IMR-90 (cell line): ENCODE measurements at regions not wholly inside any gene's neighbourhood (a gene's known extent, or its start where the extent isn't known, plus 50 kb on each side); places are given as distances from the start of the nearest gene placed in this dataset.

Experiments used
- ATAC-seq: fragments of 200-7000 bp; cut with Tn5 transposase; 2 replicates; pipeline ENCODE4 v1.9.1; 2020; ENCODE audit warnings: low read depth, mild to moderate bottlenecking, moderate library complexity
- BruUV-seq: library from RNA; stranded (reverse); fragments of 400-500 nt; replicated peaks from 2 replicates; lab custom pipeline; 2021; lab: Mats Ljungman, UMichigan
- CTCF ChIA-PET: fragments of 300-600 bp; formaldehyde crosslinking; extraction: SDS; loops from one replicate; lab custom pipeline; 2021; ENCODE audit warnings: antibody characterized with exemption; lab: Yijun Ruan, JAX
- POLR2A ChIA-PET: fragments of 300-600 bp; sonication (Branson Sonifier 250); formaldehyde crosslinking; loops from one replicate; lab custom pipeline; 2022; ENCODE audit warnings: antibody characterized with exemption; ENCODE audit not compliant: unreplicated experiment; lab: Charles Lee
- DNase-seq: peaks from one replicate; pipeline ENCODE4 v3.0.0; 2013
- H2AFZ ChIP-seq: replicated peaks from 2 replicates; pipeline ENCODE3; 2013; ENCODE audit warnings: low read length, mild to moderate bottlenecking; ENCODE audit not compliant: poor library complexity
- H2AK5ac ChIP-seq: 2 replicates; pipeline ENCODE4 v1.6.1; 2013; ENCODE audit warnings: low read depth, low read length, inconsistent platforms
- H2AK9ac ChIP-seq: replicated peaks from 2 replicates; pipeline ENCODE3; 2013; ENCODE audit warnings: mild to moderate bottlenecking, low read depth, low read length, moderate library complexity; ENCODE audit not compliant: poor library complexity
- H2BK120ac ChIP-seq: 2 replicates; pipeline ENCODE4 v1.6.1; 2013; ENCODE audit warnings: low read depth, low read length, inconsistent platforms
- H2BK15ac ChIP-seq: 3 replicates; pipeline ENCODE4 v1.6.1; 2013; ENCODE audit warnings: low read depth, low read length, inconsistent platforms
- H2BK20ac ChIP-seq: 2 replicates; pipeline ENCODE4 v1.6.1; 2013; ENCODE audit warnings: low read depth, mild to moderate bottlenecking, inconsistent platforms, low read length, moderate library complexity
- H2BK5ac ChIP-seq: 2 replicates; pipeline ENCODE4 v1.6.1; 2013; ENCODE audit warnings: mild to moderate bottlenecking, low read depth, low read length, inconsistent platforms; ENCODE audit not compliant: poor library complexity, severe bottlenecking
- H3K14ac ChIP-seq: replicated peaks from 2 replicates; pipeline ENCODE4 v1.6.1; 2013; ENCODE audit warnings: low read depth, low read length, inconsistent platforms
- H3K18ac ChIP-seq: 2 replicates; pipeline ENCODE4 v1.6.1; 2013; ENCODE audit warnings: low read depth, low read length, control low read depth
- H3K23ac ChIP-seq: 2 replicates; pipeline ENCODE4 v1.6.1; 2013; ENCODE audit warnings: low read depth, low read length, inconsistent platforms
- H3K27ac ChIP-seq: 2 replicates; pipeline ENCODE4 v1.5.1; 2013; ENCODE audit warnings: mild to moderate bottlenecking, control low read depth, low read length; ENCODE audit not compliant: insufficient read depth
- H3K27me3 ChIP-seq: 2 replicates; pipeline ENCODE4 v1.6.1; 2013; ENCODE audit warnings: low read length; ENCODE audit not compliant: control insufficient read depth, insufficient read depth
- H3K36me3 ChIP-seq: 2 replicates; pipeline ENCODE4 v1.6.1; 2013; ENCODE audit warnings: low read length, mixed read lengths; ENCODE audit not compliant: control insufficient read depth, insufficient read depth
- H3K4ac ChIP-seq: 2 replicates; pipeline ENCODE4 v1.6.1; 2013; ENCODE audit warnings: low read depth, low read length, inconsistent platforms
- H3K4me1 ChIP-seq: 2 replicates; pipeline ENCODE4 v1.6.1; 2013; ENCODE audit warnings: low read length, mixed read lengths; ENCODE audit not compliant: control insufficient read depth, insufficient read depth
- H3K4me2 ChIP-seq: 2 replicates; pipeline ENCODE4 v1.6.1; 2013; ENCODE audit warnings: low read depth, mild to moderate bottlenecking, control low read depth, low read length, moderate library complexity
- H3K4me3 ChIP-seq: 2 replicates; pipeline ENCODE4 v1.5.1; 2013; ENCODE audit warnings: low read depth, mild to moderate bottlenecking, control low read depth, low read length, moderate library complexity; ENCODE audit not compliant: insufficient read depth
- H3K56ac ChIP-seq: 2 replicates; pipeline ENCODE4 v1.6.1; 2013; ENCODE audit warnings: low read length, inconsistent platforms; ENCODE audit not compliant: insufficient read depth; ENCODE audit errors: extremely low read depth
- H3K79me1 ChIP-seq, 2 experiments: 2 replicates each; pipeline ENCODE4 v1.6.1; 2013; ENCODE audit warnings: low read length in 2 of 2, inconsistent platforms in 1 of 2, low read depth in 1 of 2
- H3K9ac ChIP-seq: 2 replicates; pipeline ENCODE4 v1.6.1; 2013; ENCODE audit warnings: low read depth, low read length, control low read depth
- H3K9me1 ChIP-seq: 2 replicates; pipeline ENCODE4 v1.6.1; 2013; ENCODE audit warnings: low read length, inconsistent platforms; ENCODE audit not compliant: insufficient read depth
- H3K9me3 ChIP-seq: 2 replicates; pipeline ENCODE4 v1.6.1; 2013; ENCODE audit warnings: low read length; ENCODE audit not compliant: control insufficient read depth, insufficient read depth
- H4K20me1 ChIP-seq: 2 replicates; pipeline ENCODE4 v1.6.1; 2013; ENCODE audit warnings: low read length, inconsistent platforms; ENCODE audit not compliant: insufficient read depth
- H4K5ac ChIP-seq: 2 replicates; pipeline ENCODE4 v1.6.1; 2013; ENCODE audit warnings: mild to moderate bottlenecking, low read depth, low read length, control low read depth
- H4K8ac ChIP-seq, 2 experiments: 2 replicates each; pipeline ENCODE4 v1.6.1; 2013; ENCODE audit warnings: low read depth in 2 of 2, low read length in 2 of 2, control low read depth in 1 of 2, inconsistent platforms in 1 of 2
- H4K91ac ChIP-seq: 2 replicates; pipeline ENCODE4 v1.6.1; 2013; ENCODE audit warnings: low read depth, low read length, inconsistent platforms; ENCODE audit not compliant: insufficient read depth
- MAFK ChIP-seq: IDR thresholded peaks from 2 replicates; pipeline ENCODE4 v1.6.1; 2012; ENCODE audit warnings: low read depth, low read length, improper control_type of control experiment
- WGBS, 2 experiments: methylation state at CpG; one replicate each; pipeline versions ENCODE4 v1.1.5 to v1.1.7; 2013; ENCODE audit warnings: missing lambda C conversion rate in 2 of 2; ENCODE audit not compliant: insufficient read length in 1 of 2; ENCODE audit errors: extremely low coverage in 2 of 2; 5-methylcytosine and 5-hydroxymethylcytosine counted together
- dilution Hi-C: fragments of 300-500 bp; cut with HindIII; formaldehyde crosslinking; loops from one replicate; pipeline ENCODE4 v1.14.3; 2018; ENCODE audit warnings: low sequenced_read_pairs; ENCODE audit not compliant: unreplicated experiment
- in situ Hi-C: fragments of 300-500 bp; cut with MboI; formaldehyde crosslinking; loops from 3 replicates; pipeline ENCODE4 v1.14.3; 2019; ENCODE audit warnings: low sequenced_read_pairs, inconsistent platforms, mixed read lengths
- intact Hi-C: fragments of 100-400 bp; cut with micrococcal nuclease; formaldehyde crosslinking; loops from 2 replicates; pipeline ENCODE4 v1.10.0; 2022

GRCh38 chr2:71930049-71930681, 217.5 kb downstream of the CYP26B1 start:
- POLR2A ChIA-PET = no interaction called here
- H4K5ac ChIP-seq = no peak overlapping the region
- no peak overlapping the region for H3K9ac ChIP-seq
- no peak for TF ChIP-seq MAFK
- in situ Hi-C loops (no loop called here), intact Hi-C loops (loop anchor here (10.0 kb wide), 1 partner anchor 315 kb away; no protein-coding TSS in a partner anchor), dilution Hi-C loops (no loop called here)
- no peak overlapping the region for H4K8ac ChIP-seq
- CTCF ChIA-PET = interaction anchor here (0.7 kb wide), 1 partner anchor 645 kb away, joined by 3 read pairs; no protein-coding TSS in a partner anchor
- H3K27me3 ChIP-seq = peaks cover 10% of the 10 kb centered on the region
- H3K9me1 ChIP-seq = no peaks in the 10 kb centered on the region; the same call in 1 of the 2 replicates
- H3K4ac ChIP-seq = no peak overlapping the region
- no peak overlapping the region for H2BK20ac ChIP-seq
- DNase-seq = no peak
- H3K9me3 ChIP-seq = no peaks in the 10 kb centered on the region
- no peaks in the 10 kb centered on the region; the same call in 1 of the 2 replicates for H4K20me1 ChIP-seq
- no peak overlapping the region for H3K23ac ChIP-seq
- BruUV-seq = no TSS peak
- no peaks in the 10 kb centered on the region for H3K4me1 ChIP-seq
- ATAC-seq = peak; percentile 46
- H2BK15ac ChIP-seq = no peak overlapping the region
- H2AFZ ChIP-seq = no peak overlapping the region
- no peak overlapping the region for H3K4me3 ChIP-seq
- no peak overlapping the region for H3K56ac ChIP-seq
- no peak overlapping the region for H3K18ac ChIP-seq
- H3K14ac ChIP-seq = no peak overlapping the region
- no CpG with 5 or more reads among the region's 12 CpGs for WGBS, 2 experiments
- H4K91ac ChIP-seq = no peak overlapping the region
- H2AK9ac ChIP-seq = no peak overlapping the region
- no peaks in the 10 kb centered on the region for H3K36me3 ChIP-seq
- no peak overlapping the region for H3K27ac ChIP-seq
- H3K4me2 ChIP-seq = no peak overlapping the region
- no peak overlapping the region for H2AK5ac ChIP-seq
- H2BK120ac ChIP-seq = no peak overlapping the region
- no peaks in the 10 kb centered on the region for H3K79me1 ChIP-seq
- H2BK5ac ChIP-seq = no peak overlapping the region
